ENCODE measurements at regions not wholly inside any gene's neighbourhood (a gene's known extent, or its start where the extent isn't known, plus 50 kb on each side); places are given as distances from the start of the nearest gene placed in this dataset.

- TF ChIP-seq POLR2AphosphoS5 (IDR thresholded peaks at IDR 0.05; ENCODE audit: borderline replicate concordance, low read depth, low read length) = no peak
- TF ChIP-seq EZH2 (IDR thresholded peaks at IDR 0.05) = no peak
These were observed 56.9 kb upstream of the LRCH1 start for GRCh38 chr13:46496086-46496485.
